KMS-11 (cell line): ENCODE measurements at regions not wholly inside any gene's neighbourhood (a gene's known extent, or its start where the extent isn't known, plus 50 kb on each side); places are given as distances from the start of the nearest gene placed in this dataset.
"Not testable (repeated sequence)": the region's sequence is repeated elsewhere in the genome, so short reads cannot be mapped to it uniquely, and the experiment has no call there.

ENCODE experiments used
- H2AFZ ChIP-seq: fragments of 200-600 bp; sonication (generic); 2 replicates; pipeline ENCODE4 v1.6.1; 2016; ENCODE audit warnings: antibody characterized with exemption, mixed run types, low read depth
- H3K27ac ChIP-seq: fragments of 200-600 bp; sonication (generic); 2 replicates; pipeline ENCODE4 v1.6.1; 2016; ENCODE audit warnings: mild to moderate bottlenecking, mixed run types
- H3K27me3 ChIP-seq: fragments of 200-600 bp; sonication (generic); 2 replicates; pipeline ENCODE4 v1.6.1; 2017; ENCODE audit warnings: mild to moderate bottlenecking, low read depth, mixed run types, moderate library complexity; ENCODE audit not compliant: insufficient read depth
- H3K36me3 ChIP-seq: fragments of 200-600 bp; sonication (generic); 2 replicates; pipeline ENCODE4 v1.6.1; 2017; ENCODE audit warnings: mild to moderate bottlenecking, mixed run types; ENCODE audit not compliant: insufficient read depth
- H3K4me1 ChIP-seq: fragments of 200-600 bp; sonication (generic); 2 replicates; pipeline ENCODE4 v1.6.1; 2016; ENCODE audit warnings: mild to moderate bottlenecking, low read depth, mixed run types; ENCODE audit not compliant: poor library complexity, severe bottlenecking
- H3K4me2 ChIP-seq: fragments of 200-600 bp; sonication (generic); 2 replicates; pipeline ENCODE4 v1.7.0; 2016; ENCODE audit warnings: mild to moderate bottlenecking, mixed run types
- H3K4me3 ChIP-seq: fragments of 200-600 bp; sonication (generic); IDR thresholded peaks from 2 replicates; pipeline ENCODE4 v1.6.1; 2017; ENCODE audit warnings: low read depth, low read length, mixed read lengths; ENCODE audit not compliant: insufficient read depth
- H3K79me2 ChIP-seq: fragments of 200-600 bp; sonication (generic); 2 replicates; pipeline ENCODE4 v1.6.1; 2016; ENCODE audit warnings: low read depth, mixed run types; ENCODE audit not compliant: insufficient read depth
- H3K9ac ChIP-seq: fragments of 200-600 bp; sonication (generic); 2 replicates; pipeline ENCODE4 v1.6.1; 2016; ENCODE audit warnings: mild to moderate bottlenecking, mixed run types
- H4K20me1 ChIP-seq: fragments of 200-600 bp; sonication (generic); 2 replicates; pipeline ENCODE4 v1.6.1; 2016; ENCODE audit warnings: mild to moderate bottlenecking, mixed run types; ENCODE audit not compliant: insufficient read depth
- CTCF ChIP-seq: fragments of 200-600 bp; sonication (generic); conservative IDR thresholded peaks from 2 replicates; pipeline ENCODE4 v1.6.1; 2017; ENCODE audit warnings: low read depth, mild to moderate bottlenecking, antibody characterized with exemption, low read length, moderate library complexity, mixed read lengths

- H3K27ac ChIP-seq, result no peak overlapping the region
- no peaks in the 10 kb centered on the region for H3K36me3 ChIP-seq
- no peak for TF ChIP-seq CTCF
- no peaks in the 10 kb centered on the region for H3K27me3 ChIP-seq
- no peak overlapping the region for H3K4me2 ChIP-seq
- H2AFZ ChIP-seq, result no peak overlapping the region
- H3K79me2 ChIP-seq, result no peaks in the 10 kb centered on the region
- no peak overlapping the region for H3K4me3 ChIP-seq
- no peaks in the 10 kb centered on the region for H4K20me1 ChIP-seq
- no peak overlapping the region for H3K9ac ChIP-seq
- H3K4me1 ChIP-seq, result no peaks in the 10 kb centered on the region
These were observed 551.0 kb downstream of the KIF4B start for GRCh38 chr5:155564541-155564940.

GRCh38 chr5:155575861-155576260, 562.3 kb downstream of the KIF4B start:
- no peaks in the 10 kb centered on the region for H3K27me3 ChIP-seq
- no peak for TF ChIP-seq CTCF
- H3K4me3 ChIP-seq, result no peak overlapping the region
- no peaks in the 10 kb centered on the region for H3K4me1 ChIP-seq
- no peak overlapping the region for H2AFZ ChIP-seq
- no peaks in the 10 kb centered on the region for H3K79me2 ChIP-seq
- no peak overlapping the region for H3K27ac ChIP-seq
- H4K20me1 ChIP-seq, result no peaks in the 10 kb centered on the region
- H3K9ac ChIP-seq, result no peak overlapping the region
- H3K4me2 ChIP-seq, result no peak overlapping the region
- H3K36me3 ChIP-seq, result no peaks in the 10 kb centered on the region

GRCh38 chr5:155586808-155587207, 573.3 kb downstream of the KIF4B start:
- not testable (repeated sequence) for H4K20me1 ChIP-seq, H3K36me3 ChIP-seq, H3K9ac ChIP-seq, H2AFZ ChIP-seq, H3K4me3 ChIP-seq, H3K27me3 ChIP-seq, H3K4me1 ChIP-seq, H3K79me2 ChIP-seq, H3K4me2 ChIP-seq, H3K27ac ChIP-seq

- Histone ChIP-seq H3K4me1 (no peaks in the 10 kb centered on the region), H3K9ac (no peak overlapping the region), H3K4me3 (no peak overlapping the region), H3K27ac (no peak overlapping the region), H3K27me3 (no peaks in the 10 kb centered on the region), H2AFZ (no peak overlapping the region), H4K20me1 (no peaks in the 10 kb centered on the region), H3K79me2 (no peaks in the 10 kb centered on the region), H3K36me3 (no peaks in the 10 kb centered on the region), H3K4me2 (no peak overlapping the region)
- TF ChIP-seq CTCF, result no peak
These were observed 573.9 kb downstream of the KIF4B start for GRCh38 chr5:155587458-155587857.

GRCh38 chr5:155591273-155591672, 577.7 kb downstream of the KIF4B start:
- H3K4me3 ChIP-seq, result no peak overlapping the region
- no peak overlapping the region for H3K27ac ChIP-seq
- H3K4me1 ChIP-seq, result no peaks in the 10 kb centered on the region
- H2AFZ ChIP-seq, result no peak overlapping the region
- TF ChIP-seq CTCF, result no peak
- H3K9ac ChIP-seq, result no peak overlapping the region
- no peaks in the 10 kb centered on the region for H4K20me1 ChIP-seq
- H3K79me2 ChIP-seq, result no peaks in the 10 kb centered on the region
- no peaks in the 10 kb centered on the region for H3K36me3 ChIP-seq
- H3K27me3 ChIP-seq, result no peaks in the 10 kb centered on the region
- no peak overlapping the region for H3K4me2 ChIP-seq
